ENCODE measurements at regions not wholly inside any gene's neighbourhood (a gene's known extent, or its start where the extent isn't known, plus 50 kb on each side); places are given as distances from the start of the nearest gene placed in this dataset.

DNA sequence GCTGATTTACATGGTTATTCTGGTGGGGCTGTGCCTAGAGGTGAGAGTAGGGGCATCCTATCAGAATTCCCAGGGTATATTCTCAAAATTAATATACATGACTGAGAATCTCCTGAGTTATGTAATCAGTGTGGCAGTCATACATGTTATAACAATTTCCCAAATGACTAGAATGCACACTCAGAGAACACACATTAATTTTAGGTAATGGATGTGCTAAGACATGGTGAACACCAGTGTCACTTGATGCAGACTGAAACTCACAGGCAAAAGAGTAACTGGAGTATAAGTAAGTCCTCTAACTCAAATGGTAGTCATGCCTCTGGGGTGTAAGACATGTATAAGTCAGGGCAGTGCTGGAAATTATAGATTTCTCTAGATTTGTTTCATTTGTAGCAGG, 1198.4 kb upstream of the CITED2 start:
- TF ChIP-seq, protein P1, sequence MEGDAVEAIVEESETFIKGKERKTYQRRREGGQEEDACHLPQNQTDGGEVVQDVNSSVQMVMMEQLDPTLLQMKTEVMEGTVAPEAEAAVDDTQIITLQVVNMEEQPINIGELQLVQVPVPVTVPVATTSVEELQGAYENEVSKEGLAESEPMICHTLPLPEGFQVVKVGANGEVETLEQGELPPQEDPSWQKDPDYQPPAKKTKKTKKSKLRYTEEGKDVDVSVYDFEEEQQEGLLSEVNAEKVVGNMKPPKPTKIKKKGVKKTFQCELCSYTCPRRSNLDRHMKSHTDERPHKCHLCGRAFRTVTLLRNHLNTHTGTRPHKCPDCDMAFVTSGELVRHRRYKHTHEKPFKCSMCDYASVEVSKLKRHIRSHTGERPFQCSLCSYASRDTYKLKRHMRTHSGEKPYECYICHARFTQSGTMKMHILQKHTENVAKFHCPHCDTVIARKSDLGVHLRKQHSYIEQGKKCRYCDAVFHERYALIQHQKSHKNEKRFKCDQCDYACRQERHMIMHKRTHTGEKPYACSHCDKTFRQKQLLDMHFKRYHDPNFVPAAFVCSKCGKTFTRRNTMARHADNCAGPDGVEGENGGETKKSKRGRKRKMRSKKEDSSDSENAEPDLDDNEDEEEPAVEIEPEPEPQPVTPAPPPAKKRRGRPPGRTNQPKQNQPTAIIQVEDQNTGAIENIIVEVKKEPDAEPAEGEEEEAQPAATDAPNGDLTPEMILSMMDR (IDR thresholded peaks at IDR 0.05; ENCODE audit: low read length) = no peak
- TF ChIP-seq EZH2 (optimal IDR thresholded peaks at IDR 0.05; ENCODE audit: low read depth, low read length) (no peak), EZH2phosphoT487 (IDR thresholded peaks at IDR 0.05; ENCODE audit: low read length) (no peak)
